ENCODE measurements at regions not wholly inside any gene's neighbourhood (a gene's known extent, or its start where the extent isn't known, plus 50 kb on each side); places are given as distances from the start of the nearest gene placed in this dataset.

DNA sequence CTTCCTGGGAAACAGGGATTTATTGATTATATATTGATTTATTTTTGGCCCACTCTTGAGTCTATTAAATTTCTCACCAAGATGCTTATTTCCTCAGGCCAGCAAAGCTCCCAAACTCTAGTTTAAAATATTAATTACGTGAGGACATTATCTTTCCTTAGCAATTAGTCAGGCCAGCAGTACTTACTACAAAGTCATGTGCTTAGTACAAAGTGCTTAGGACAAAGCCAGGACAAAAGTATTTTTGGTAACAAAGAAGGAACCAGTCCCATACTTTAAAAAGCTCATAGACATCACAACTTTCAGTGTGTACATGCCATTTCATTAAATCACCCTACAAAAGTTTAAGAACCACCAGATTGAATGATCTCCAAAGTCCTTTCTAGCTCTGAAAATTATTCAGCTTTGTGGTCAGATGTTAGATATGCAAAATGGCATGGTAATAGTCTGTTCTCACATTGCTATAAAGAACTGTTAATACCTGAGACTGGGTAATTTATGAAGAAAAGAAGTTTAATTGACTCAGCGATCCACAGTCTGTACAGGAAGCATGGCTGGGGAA is 94.7 kb upstream of the PWP1 start (continued):
- no peak for TF ChIP-seq GABPA (IDR thresholded peaks at IDR 0.05; ENCODE audit: borderline replicate concordance, insufficient read depth, low read length)
- TF ChIP-seq, protein P1, sequence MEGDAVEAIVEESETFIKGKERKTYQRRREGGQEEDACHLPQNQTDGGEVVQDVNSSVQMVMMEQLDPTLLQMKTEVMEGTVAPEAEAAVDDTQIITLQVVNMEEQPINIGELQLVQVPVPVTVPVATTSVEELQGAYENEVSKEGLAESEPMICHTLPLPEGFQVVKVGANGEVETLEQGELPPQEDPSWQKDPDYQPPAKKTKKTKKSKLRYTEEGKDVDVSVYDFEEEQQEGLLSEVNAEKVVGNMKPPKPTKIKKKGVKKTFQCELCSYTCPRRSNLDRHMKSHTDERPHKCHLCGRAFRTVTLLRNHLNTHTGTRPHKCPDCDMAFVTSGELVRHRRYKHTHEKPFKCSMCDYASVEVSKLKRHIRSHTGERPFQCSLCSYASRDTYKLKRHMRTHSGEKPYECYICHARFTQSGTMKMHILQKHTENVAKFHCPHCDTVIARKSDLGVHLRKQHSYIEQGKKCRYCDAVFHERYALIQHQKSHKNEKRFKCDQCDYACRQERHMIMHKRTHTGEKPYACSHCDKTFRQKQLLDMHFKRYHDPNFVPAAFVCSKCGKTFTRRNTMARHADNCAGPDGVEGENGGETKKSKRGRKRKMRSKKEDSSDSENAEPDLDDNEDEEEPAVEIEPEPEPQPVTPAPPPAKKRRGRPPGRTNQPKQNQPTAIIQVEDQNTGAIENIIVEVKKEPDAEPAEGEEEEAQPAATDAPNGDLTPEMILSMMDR (IDR thresholded peaks at IDR 0.05; ENCODE audit: control extremely low read depth in 1 of 3, insufficient read depth in 1 of 3, low read depth in 1 of 3, low read length in 3 of 3), result no peak
- no peak for TF ChIP-seq TCF12 (IDR thresholded peaks at IDR 0.05; ENCODE audit: low read depth, low read length)

Data from H1 (cell line).